KBM-7 (cell line): ENCODE measurements at regions not wholly inside any gene's neighbourhood (a gene's known extent, or its start where the extent isn't known, plus 50 kb on each side); places are given as distances from the start of the nearest gene placed in this dataset.

ENCODE experiments used
- DNase-seq: peaks from one replicate; pipeline ENCODE4 v3.0.0-alpha.2; 2015
- in situ Hi-C: fragments of 300-500 bp; cut with MboI; formaldehyde crosslinking; loops from 2 replicates; pipeline ENCODE4 v1.14.3; 2020; ENCODE audit warnings: low sequenced_read_pairs, low pct_unique_long_range_greater_than_20kb, mixed read lengths

- in situ Hi-C loops: loop anchor here (25.0 kb wide), 1 partner anchor 560 kb away; no protein-coding TSS in a partner anchor
- no peak for DNase-seq
Observed at GRCh38 chr3:157097198-157097597, 62.7 kb downstream of the CCNL1 start.

- in situ Hi-C loops: loop anchor here (25.0 kb wide), 1 partner anchor 559 kb away; no protein-coding TSS in a partner anchor
- no peak for DNase-seq
Observed at GRCh38 chr3:157096328-157096727, 63.6 kb downstream of the CCNL1 start.
